Activated CD4-positive, CD25-positive, alpha-beta regulatory T cell (primary cell): ENCODE measurements at regions not wholly inside any gene's neighbourhood (a gene's known extent, or its start where the extent isn't known, plus 50 kb on each side); places are given as distances from the start of the nearest gene placed in this dataset.

Experiments used
- DNase-seq, 4 experiments: peaks; one replicate each; lab custom pipeline; 2025; lab: John Stamatoyannopoulos, UW

- no peak for DNase-seq
These were observed 101.0 kb downstream of the ZNF608 start for GRCh38 chr5:124645396-124645795.

GRCh38 chr5:124644582-124644981 is 101.9 kb downstream of the ZNF608 start:
- no peak for DNase-seq

- no peak for DNase-seq
These were observed 102.3 kb downstream of the ZNF608 start for GRCh38 chr5:124644138-124644537.

- no peak for DNase-seq
These were observed 103.1 kb downstream of the ZNF608 start for GRCh38 chr5:124643336-124643735.

GRCh38 chr5:124642151-124642550 is 104.3 kb downstream of the ZNF608 start:
- DNase-seq = no peak

- no peak for DNase-seq
These were observed 105.2 kb downstream of the ZNF608 start for GRCh38 chr5:124641154-124641792.

GRCh38 chr5:124639095-124639665 is 107.3 kb downstream of the ZNF608 start:
- DNase-seq = no peak

GRCh38 chr5:124637011-124637410 is 109.4 kb downstream of the ZNF608 start:
- no peak for DNase-seq

GRCh38 chr5:124634741-124635323 is 111.6 kb downstream of the ZNF608 start:
- no peak for DNase-seq

- no peak for DNase-seq
These were observed 112.2 kb downstream of the ZNF608 start for GRCh38 chr5:124634228-124634739.

- DNase-seq = no peak
These were observed 113.2 kb downstream of the ZNF608 start for GRCh38 chr5:124633209-124633608.

- DNase-seq = no peak
These were observed 114.4 kb downstream of the ZNF608 start for GRCh38 chr5:124631874-124632550.

GRCh38 chr5:124630767-124631704 is 115.4 kb downstream of the ZNF608 start:
- no peak for DNase-seq

GRCh38 chr5:124628721-124629596 is 117.5 kb downstream of the ZNF608 start:
- DNase-seq = no peak

- DNase-seq = no peak
These were observed 118.4 kb downstream of the ZNF608 start for GRCh38 chr5:124627815-124628595.

- no peak for DNase-seq
These were observed 120.4 kb downstream of the ZNF608 start for GRCh38 chr5:124626053-124626452.

- DNase-seq = no peak
These were observed 123.2 kb downstream of the ZNF608 start for GRCh38 chr5:124623265-124623664.

- DNase-seq = no peak
These were observed 123.6 kb downstream of the ZNF608 start for GRCh38 chr5:124622851-124623250.

- DNase-seq = no peak
These were observed 125.2 kb downstream of the ZNF608 start for GRCh38 chr5:124621279-124621678.

GRCh38 chr5:124620743-124621142 is 125.7 kb downstream of the ZNF608 start:
- no peak for DNase-seq
